Ureter (tissue), 1 donor: ENCODE measurements at regions not wholly inside any gene's neighbourhood (a gene's known extent, or its start where the extent isn't known, plus 50 kb on each side); places are given as distances from the start of the nearest gene placed in this dataset.
"Not testable (repeated sequence)": the region's sequence is repeated elsewhere in the genome, so short reads cannot be mapped to it uniquely, and the experiment has no call there.

Experiments used
- DNase-seq: peaks from one replicate; pipeline ENCODE4 v3.0.0-alpha.2; 2020; ENCODE audit warnings: low spot score
- donor health status: DM: yes; HTN: yes; CAD: no.

- DNase-seq: no peak
Observed at GRCh38 chr12:58419905-58420304, 478.5 kb downstream of the ATP23 start.

GRCh38 chr12:58420503-58420902 lies 479.1 kb downstream of the ATP23 start:
- DNase-seq: no peak

GRCh38 chr12:58421990-58422389 lies 480.6 kb downstream of the ATP23 start:
- DNase-seq: no peak

GRCh38 chr12:58424735-58425392 lies 483.5 kb downstream of the ATP23 start:
- DNase-seq: no peak

- peak; percentile 49 for DNase-seq
Observed at GRCh38 chr12:58425481-58426392, 484.4 kb downstream of the ATP23 start.

GRCh38 chr12:58426437-58426836 lies 485.1 kb downstream of the ATP23 start:
- not testable (repeated sequence) for DNase-seq

- no peak for DNase-seq
Observed at GRCh38 chr12:58433959-58434358, 486.3 kb downstream of the LRIG3 start.

GRCh38 chr12:58434726-58435125 lies 485.6 kb downstream of the LRIG3 start:
- DNase-seq: no peak

GRCh38 chr12:58435647-58436046 lies 484.7 kb downstream of the LRIG3 start:
- DNase-seq: no peak

- no peak for DNase-seq
Observed at GRCh38 chr12:58441483-58441882, 478.8 kb downstream of the LRIG3 start.

- no peak for DNase-seq
Observed at GRCh38 chr12:58443273-58443980, 476.9 kb downstream of the LRIG3 start.

GRCh38 chr12:58443981-58444371 lies 476.3 kb downstream of the LRIG3 start:
- no peak for DNase-seq

GRCh38 chr12:58450868-58451482 lies 469.3 kb downstream of the LRIG3 start:
- DNase-seq: no peak

- no peak for DNase-seq
Observed at GRCh38 chr12:58452546-58452945, 467.8 kb downstream of the LRIG3 start.

- DNase-seq: no peak
Observed at GRCh38 chr12:58453306-58453705, 467.0 kb downstream of the LRIG3 start.

GRCh38 chr12:58455136-58455535 lies 465.2 kb downstream of the LRIG3 start:
- DNase-seq: no peak

- no peak for DNase-seq
Observed at GRCh38 chr12:58458102-58458501, 462.2 kb downstream of the LRIG3 start.

- DNase-seq: no peak
Observed at GRCh38 chr12:58459191-58459590, 461.1 kb downstream of the LRIG3 start.

- no peak for DNase-seq
Observed at GRCh38 chr12:58463051-58463450, 457.3 kb downstream of the LRIG3 start.

- DNase-seq: no peak
Observed at GRCh38 chr12:58465418-58465817, 454.9 kb downstream of the LRIG3 start.

- DNase-seq: no peak
Observed at GRCh38 chr12:58470266-58471010, 449.9 kb downstream of the LRIG3 start.
